Effector memory CD4-positive, alpha-beta T cell (primary cell): ENCODE measurements at regions not wholly inside any gene's neighbourhood (a gene's known extent, or its start where the extent isn't known, plus 50 kb on each side); places are given as distances from the start of the nearest gene placed in this dataset.

ENCODE experiments used
- DNase-seq, 3 donors: peaks; one replicate each; pipeline ENCODE4 v3.0.0-alpha.2; 2020
- H3K27ac ChIP-seq: 2 replicates; pipeline ENCODE4 v1.7.0; 2013; ENCODE audit warnings: mild to moderate bottlenecking, low read length, moderate library complexity; ENCODE audit not compliant: insufficient read depth, poor library complexity, severe bottlenecking
- H3K27me3 ChIP-seq: replicated peaks from 2 replicates; pipeline ENCODE4 v1.7.0; 2013; ENCODE audit warnings: mild to moderate bottlenecking, low read length; ENCODE audit not compliant: insufficient read depth, control insufficient read depth, poor library complexity, severe bottlenecking
- H3K36me3 ChIP-seq: 2 replicates; pipeline ENCODE4 v1.7.0; 2013; ENCODE audit warnings: mild to moderate bottlenecking, low read length, moderate library complexity; ENCODE audit not compliant: control insufficient read depth, insufficient read depth
- H3K4me1 ChIP-seq: 2 replicates; pipeline ENCODE4 v1.7.0; 2013; ENCODE audit warnings: low read length, mild to moderate bottlenecking; ENCODE audit not compliant: control insufficient read depth, insufficient read depth, poor library complexity, severe bottlenecking
- H3K4me3 ChIP-seq: 2 replicates; pipeline ENCODE4 v1.7.0; 2013; ENCODE audit warnings: low read length, low read depth, mild to moderate bottlenecking; ENCODE audit not compliant: insufficient read depth, poor library complexity, severe bottlenecking
- H3K9me3 ChIP-seq: 2 replicates; pipeline ENCODE4 v1.7.0; 2013; ENCODE audit warnings: mild to moderate bottlenecking, low read length, moderate library complexity; ENCODE audit not compliant: control insufficient read depth

- no peaks in the 10 kb centered on the region for H3K36me3 ChIP-seq
- no peaks in the 10 kb centered on the region for H3K4me1 ChIP-seq
- no peak overlapping the region for H3K27ac ChIP-seq
- DNase-seq: no peak
- H3K27me3 ChIP-seq: no peaks in the 10 kb centered on the region
- H3K9me3 ChIP-seq: no peaks in the 10 kb centered on the region
- no peak overlapping the region for H3K4me3 ChIP-seq
Measured at GRCh38 chr9:103702572-103702971, 391.5 kb upstream of the SMC2 start.

DNA sequence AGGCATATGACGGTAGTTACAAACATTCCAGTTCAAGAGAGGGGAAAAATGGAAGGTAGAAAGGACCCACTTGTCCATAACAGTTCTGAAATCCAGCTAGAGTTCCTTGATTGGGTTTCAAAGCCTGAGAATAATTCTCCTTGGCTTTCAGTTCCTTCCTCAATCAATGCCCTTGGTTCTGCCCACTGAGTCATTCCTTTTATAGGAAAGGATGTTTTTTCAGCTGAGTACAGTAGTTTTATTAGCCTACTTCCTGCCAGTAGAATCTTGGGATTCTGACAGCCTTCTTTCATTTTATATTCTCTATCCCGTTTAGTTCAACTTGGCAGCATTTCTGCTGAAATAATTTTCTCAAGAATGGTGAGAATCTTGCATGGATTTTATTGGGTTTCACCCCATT, 386.9 kb upstream of the SMC2 start:
- DNase-seq: no peak
- no peaks in the 10 kb centered on the region for H3K9me3 ChIP-seq
- no peaks in the 10 kb centered on the region for H3K4me1 ChIP-seq
- no peak overlapping the region for H3K27ac ChIP-seq
- H3K4me3 ChIP-seq: no peak overlapping the region
- H3K27me3 ChIP-seq: no peaks in the 10 kb centered on the region
- no peaks in the 10 kb centered on the region for H3K36me3 ChIP-seq

- Histone ChIP-seq H3K27me3 (no peaks in the 10 kb centered on the region), H3K27ac (no peak overlapping the region), H3K36me3 (no peaks in the 10 kb centered on the region), H3K4me3 (no peak overlapping the region), H3K4me1 (no peaks in the 10 kb centered on the region), H3K9me3 (no peaks in the 10 kb centered on the region)
- no peak for DNase-seq
Measured at GRCh38 chr9:103709366-103709765, 384.7 kb upstream of the SMC2 start.

DNA sequence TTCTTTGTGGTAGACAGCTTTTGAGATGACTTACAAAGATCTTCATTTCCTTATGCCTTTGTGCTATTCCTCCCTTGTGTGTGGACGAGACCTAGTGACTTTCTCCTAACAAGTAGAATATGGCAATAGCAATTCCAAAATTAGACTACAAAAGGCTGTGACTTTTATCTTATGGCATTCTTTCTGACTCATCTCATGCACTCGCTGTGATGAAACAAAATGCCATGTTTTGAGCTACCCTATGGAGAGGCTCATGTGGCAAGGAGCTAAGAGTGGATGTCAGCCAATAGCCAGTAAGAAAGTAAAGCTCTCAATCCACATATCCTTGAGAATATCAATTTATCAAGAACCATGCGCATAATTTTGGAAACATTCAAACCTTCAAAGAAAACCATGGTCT, 380.5 kb upstream of the SMC2 start:
- no peak for DNase-seq
- no peaks in the 10 kb centered on the region for H3K4me1 ChIP-seq
- H3K27ac ChIP-seq: no peak overlapping the region

GRCh38 chr9:103714992-103715391, 379.1 kb upstream of the SMC2 start:
- no peak overlapping the region for H3K27ac ChIP-seq
- no peak overlapping the region for H3K4me3 ChIP-seq
- no peaks in the 10 kb centered on the region for H3K27me3 ChIP-seq
- H3K4me1 ChIP-seq: no peaks in the 10 kb centered on the region
- no peaks in the 10 kb centered on the region for H3K9me3 ChIP-seq
- no peaks in the 10 kb centered on the region for H3K36me3 ChIP-seq
- no peak for DNase-seq

More for the DNA sequence above, 380.5 kb upstream of the SMC2 start:
- Histone ChIP-seq H3K27me3 (no peaks in the 10 kb centered on the region), H3K4me3 (no peak overlapping the region), H3K9me3 (no peaks in the 10 kb centered on the region), H3K36me3 (no peaks in the 10 kb centered on the region)

DNA sequence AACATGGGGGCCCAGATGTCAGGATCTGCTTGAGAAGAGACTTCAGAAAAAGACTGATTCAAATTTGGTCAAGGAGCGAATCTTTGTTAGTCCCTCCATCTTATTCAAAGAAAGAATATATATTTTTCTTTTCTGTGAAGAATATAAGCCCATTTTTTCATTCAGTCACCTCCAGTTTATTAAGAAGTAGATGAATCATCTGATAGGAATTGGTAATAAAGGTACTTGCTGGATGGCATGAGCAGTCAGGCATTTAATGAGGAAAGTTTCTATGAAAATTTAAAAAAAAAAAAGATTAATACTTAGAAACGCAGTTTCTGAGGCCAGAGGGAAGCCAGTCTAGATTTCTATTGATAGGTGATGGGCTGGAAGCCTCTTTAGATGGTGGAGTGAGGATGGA, 373.1 kb upstream of the SMC2 start:
- no peak overlapping the region for H3K27ac ChIP-seq
- DNase-seq: no peak
- H3K36me3 ChIP-seq: no peaks in the 10 kb centered on the region
- H3K4me3 ChIP-seq: no peak overlapping the region
- H3K4me1 ChIP-seq: no peaks in the 10 kb centered on the region
- H3K27me3 ChIP-seq: no peaks in the 10 kb centered on the region
- no peaks in the 10 kb centered on the region for H3K9me3 ChIP-seq

- no peaks in the 10 kb centered on the region for H3K27me3 ChIP-seq
- no peak overlapping the region for H3K27ac ChIP-seq
- DNase-seq: no peak
- H3K36me3 ChIP-seq: no peaks in the 10 kb centered on the region
- no peaks in the 10 kb centered on the region for H3K9me3 ChIP-seq
- H3K4me3 ChIP-seq: no peak overlapping the region
- H3K4me1 ChIP-seq: no peaks in the 10 kb centered on the region
Measured at GRCh38 chr9:103730866-103731265, 363.2 kb upstream of the SMC2 start.

GRCh38 chr9:103731541-103731940, 362.6 kb upstream of the SMC2 start:
- no peak for DNase-seq
- Histone ChIP-seq H3K4me1 (no peaks in the 10 kb centered on the region), H3K27ac (no peak overlapping the region), H3K9me3 (no peaks in the 10 kb centered on the region), H3K4me3 (no peak overlapping the region), H3K36me3 (no peaks in the 10 kb centered on the region), H3K27me3 (no peaks in the 10 kb centered on the region)

DNA sequence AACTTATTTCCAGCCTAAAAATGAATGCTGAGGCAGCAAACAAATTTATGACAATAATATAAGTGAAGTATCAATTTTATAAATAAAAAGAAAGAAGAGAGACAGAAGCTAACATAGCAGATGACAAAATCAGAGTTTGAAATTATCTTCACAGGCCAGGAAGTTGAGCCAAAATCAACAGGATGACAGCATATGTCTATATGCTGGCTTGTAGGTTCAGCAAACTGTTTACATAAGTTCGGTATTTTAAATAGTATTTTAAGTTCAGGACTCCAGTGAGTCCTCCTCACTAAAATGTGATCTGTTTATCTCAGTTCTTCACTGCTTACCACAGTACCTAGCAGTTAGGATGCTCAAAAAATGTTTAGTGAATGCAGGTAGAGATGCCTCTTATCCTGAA, 359.6 kb upstream of the SMC2 start:
- Histone ChIP-seq H3K9me3 (no peaks in the 10 kb centered on the region), H3K36me3 (no peaks in the 10 kb centered on the region), H3K4me1 (no peaks in the 10 kb centered on the region), H3K27ac (no peak overlapping the region), H3K4me3 (no peak overlapping the region), H3K27me3 (no peaks in the 10 kb centered on the region)
- no peak for DNase-seq

DNA sequence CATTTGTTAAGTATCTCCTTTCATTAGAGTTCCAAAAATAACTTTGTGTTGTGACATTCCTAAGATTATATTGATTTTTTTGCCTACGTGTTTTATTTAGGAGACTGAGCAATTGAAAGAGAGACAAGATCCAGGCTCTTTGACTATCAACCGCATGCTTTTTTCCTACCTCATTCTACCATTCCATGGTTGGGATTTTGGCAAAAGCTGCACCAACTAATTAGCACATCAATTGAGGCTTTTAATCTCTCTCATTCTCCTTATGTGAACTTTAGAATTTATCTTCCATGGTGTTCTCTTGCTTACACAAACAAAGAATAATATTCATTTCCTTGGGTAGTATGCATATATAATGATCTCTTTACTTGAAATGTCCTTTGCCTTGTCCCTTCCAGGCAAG, 338.7 kb upstream of the SMC2 start:
- no peak for DNase-seq
- Histone ChIP-seq H3K27ac (no peak overlapping the region), H3K36me3 (no peaks in the 10 kb centered on the region), H3K4me1 (no peaks in the 10 kb centered on the region), H3K27me3 (no peaks in the 10 kb centered on the region), H3K4me3 (no peak overlapping the region), H3K9me3 (no peaks in the 10 kb centered on the region)

DNA sequence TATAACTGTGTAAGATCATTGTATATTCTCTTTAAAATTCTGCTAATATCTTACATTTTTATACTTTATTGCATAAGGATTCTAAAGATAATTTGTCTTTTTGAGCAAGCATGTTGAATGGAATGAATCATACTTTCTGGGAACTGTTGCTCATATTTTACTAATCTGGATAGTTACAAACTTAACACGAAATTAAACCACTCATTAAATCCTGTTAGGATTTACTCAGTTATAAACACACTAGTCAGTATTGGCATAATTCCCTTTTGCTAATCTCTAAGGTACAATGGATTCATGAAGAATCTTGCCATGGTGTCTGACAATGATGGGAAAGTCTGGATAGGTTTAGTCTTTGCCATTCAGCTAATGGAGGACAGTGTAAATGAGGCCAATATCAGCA, 338.1 kb upstream of the SMC2 start:
- H3K4me1 ChIP-seq: no peaks in the 10 kb centered on the region
- DNase-seq: no peak
- no peak overlapping the region for H3K4me3 ChIP-seq
- H3K9me3 ChIP-seq: no peaks in the 10 kb centered on the region
- H3K27ac ChIP-seq: no peak overlapping the region
- no peaks in the 10 kb centered on the region for H3K36me3 ChIP-seq
- H3K27me3 ChIP-seq: no peaks in the 10 kb centered on the region
